Ammon's horn (tissue), 1 donor: ENCODE measurements at regions not wholly inside any gene's neighbourhood (a gene's known extent, or its start where the extent isn't known, plus 50 kb on each side); places are given as distances from the start of the nearest gene placed in this dataset.

Experiments
- DNase-seq: peaks from one replicate; pipeline ENCODE4 v3.0.0-alpha.2; 2016; ENCODE audit warnings: low spot score

- DNase-seq, result no peak
These were observed 196.3 kb downstream of the PSAT1 start for GRCh38 chr9:78493166-78493742.

- DNase-seq, result no peak
These were observed 205.6 kb downstream of the PSAT1 start for GRCh38 chr9:78502566-78502965.

- no peak for DNase-seq
These were observed 208.6 kb downstream of the PSAT1 start for GRCh38 chr9:78505546-78505945.

GRCh38 chr9:78507037-78507436 is 210.1 kb downstream of the PSAT1 start:
- DNase-seq, result no peak

GRCh38 chr9:78510035-78510434 is 213.1 kb downstream of the PSAT1 start:
- no peak for DNase-seq

- DNase-seq, result no peak
These were observed 218.2 kb downstream of the PSAT1 start for GRCh38 chr9:78515108-78515507.

GRCh38 chr9:78519786-78520185 is 222.9 kb downstream of the PSAT1 start:
- DNase-seq, result no peak

- DNase-seq, result no peak
These were observed 224.8 kb downstream of the PSAT1 start for GRCh38 chr9:78521680-78522079.

GRCh38 chr9:78525986-78526560 is 229.1 kb downstream of the PSAT1 start:
- DNase-seq, result no peak

GRCh38 chr9:78533500-78533899 is 236.6 kb downstream of the PSAT1 start:
- no peak for DNase-seq

GRCh38 chr9:78539188-78539587 is 242.3 kb downstream of the PSAT1 start:
- DNase-seq, result no peak

GRCh38 chr9:78539904-78540303 is 243.0 kb downstream of the PSAT1 start:
- DNase-seq, result no peak

GRCh38 chr9:78541868-78542443 is 245.0 kb downstream of the PSAT1 start:
- no peak for DNase-seq

- peak; percentile 20 for DNase-seq
These were observed 245.7 kb downstream of the PSAT1 start for GRCh38 chr9:78542491-78543181.

- DNase-seq, result no peak
These were observed 246.4 kb downstream of the PSAT1 start for GRCh38 chr9:78543353-78543752.

- DNase-seq, result no peak
These were observed 247.3 kb downstream of the PSAT1 start for GRCh38 chr9:78544230-78544629.

GRCh38 chr9:78547831-78548230 is 250.9 kb downstream of the PSAT1 start:
- no peak for DNase-seq

- DNase-seq, result no peak
These were observed 251.7 kb downstream of the PSAT1 start for GRCh38 chr9:78548670-78549069.

GRCh38 chr9:78549711-78550110 is 252.8 kb downstream of the PSAT1 start:
- DNase-seq, result no peak

- DNase-seq, result no peak
These were observed 255.9 kb downstream of the PSAT1 start for GRCh38 chr9:78552802-78553201.

GRCh38 chr9:78557540-78557939 is 260.6 kb downstream of the PSAT1 start:
- DNase-seq, result no peak

- DNase-seq, result no peak
These were observed 262.5 kb downstream of the PSAT1 start for GRCh38 chr9:78559449-78559885.

- no peak for DNase-seq
These were observed 265.1 kb downstream of the PSAT1 start for GRCh38 chr9:78562021-78562420.
